GM12891 (cell line): ENCODE measurements at regions not wholly inside any gene's neighbourhood (a gene's known extent, or its start where the extent isn't known, plus 50 kb on each side); places are given as distances from the start of the nearest gene placed in this dataset.
"Not testable (repeated sequence)": the region's sequence is repeated elsewhere in the genome, so short reads cannot be mapped to it uniquely, and the experiment has no call there.

Source experiments
- DNase-seq: peaks from one replicate; pipeline ENCODE4 v3.0.0; 2011; ENCODE audit warnings: low spot score; ENCODE audit not compliant: insufficient read length
- FAIRE-seq: peaks from 2 replicates; lab custom pipeline; 2011; peaks lifted over from hg19 to GRCh38; lab: Jason Lieb, UNC
- PAX5 ChIP-seq: IDR thresholded peaks from 2 replicates; pipeline ENCODE4 v1.6.1; 2011; ENCODE audit warnings: low read length, moderate library complexity, mild to moderate bottlenecking; ENCODE audit not compliant: insufficient read depth, severe bottlenecking
- POLR2A ChIP-seq: IDR thresholded peaks from 2 replicates; pipeline ENCODE4 v1.6.1; 2011; ENCODE audit warnings: low read depth, low read length, control low read depth
- POLR2AphosphoS5 ChIP-seq: IDR thresholded peaks from 2 replicates; pipeline ENCODE4 v1.6.1; 2011; ENCODE audit warnings: low read depth, low read length, control low read depth
- POU2F2 ChIP-seq: IDR thresholded peaks from 2 replicates; pipeline ENCODE4 v1.6.1; 2011; ENCODE audit warnings: low read depth, mild to moderate bottlenecking, control low read depth, low read length, moderate library complexity
- SPI1 ChIP-seq: IDR thresholded peaks from 2 replicates; pipeline ENCODE4 v1.6.1; 2011; ENCODE audit warnings: low read depth, low read length, control low read depth
- TAF1 ChIP-seq: IDR thresholded peaks from 2 replicates; pipeline ENCODE4 v1.6.1; 2011; ENCODE audit warnings: low read depth, low read length, control low read depth

- FAIRE-seq: no peak
- TF ChIP-seq SPI1: no peak
- no peak for TF ChIP-seq POU2F2
- no peak for TF ChIP-seq POLR2AphosphoS5
- TF ChIP-seq TAF1: no peak
- no peak for TF ChIP-seq POLR2A
- no peak for TF ChIP-seq PAX5
- no peak for DNase-seq
These were observed 164.1 kb upstream of the KCNQ5 start for GRCh38 chr6:72457738-72458137.

GRCh38 chr6:72458521-72458920 lies 163.3 kb upstream of the KCNQ5 start:
- FAIRE-seq: no peak
- no peak for DNase-seq
- TF ChIP-seq POLR2A (no peak), SPI1 (no peak), POU2F2 (no peak), POLR2AphosphoS5 (no peak), TAF1 (no peak), PAX5 (no peak)

DNA sequence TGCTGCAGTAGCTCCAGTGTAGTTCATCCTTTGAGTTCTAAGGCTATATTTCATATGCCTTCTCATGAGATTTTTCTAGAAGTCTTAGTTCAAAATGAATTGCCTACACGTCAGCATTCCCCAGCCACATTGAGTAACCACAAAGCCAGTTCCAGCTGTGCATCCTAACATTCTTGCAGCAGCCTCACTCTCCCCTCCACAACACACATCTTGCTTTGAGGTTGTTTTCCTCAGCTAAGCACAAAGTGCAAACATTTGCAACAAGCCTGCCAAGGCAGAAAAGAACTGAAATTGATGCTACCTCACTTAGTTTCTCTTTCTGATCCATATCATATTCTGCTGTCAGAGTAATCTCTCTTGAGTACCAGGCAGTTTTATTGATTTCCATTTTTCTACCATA lies 160.7 kb upstream of the KCNQ5 start:
- DNase-seq (no peak), FAIRE-seq (no peak)
- TF ChIP-seq POLR2AphosphoS5: no peak
- TF ChIP-seq SPI1: no peak
- TF ChIP-seq POLR2A: no peak
- TF ChIP-seq POU2F2: no peak
- no peak for TF ChIP-seq PAX5
- no peak for TF ChIP-seq TAF1

GRCh38 chr6:72464246-72464645 lies 157.6 kb upstream of the KCNQ5 start:
- no peak for TF ChIP-seq PAX5
- no peak for TF ChIP-seq SPI1
- TF ChIP-seq TAF1: no peak
- TF ChIP-seq POLR2A: no peak
- FAIRE-seq: no peak
- DNase-seq: no peak

DNA sequence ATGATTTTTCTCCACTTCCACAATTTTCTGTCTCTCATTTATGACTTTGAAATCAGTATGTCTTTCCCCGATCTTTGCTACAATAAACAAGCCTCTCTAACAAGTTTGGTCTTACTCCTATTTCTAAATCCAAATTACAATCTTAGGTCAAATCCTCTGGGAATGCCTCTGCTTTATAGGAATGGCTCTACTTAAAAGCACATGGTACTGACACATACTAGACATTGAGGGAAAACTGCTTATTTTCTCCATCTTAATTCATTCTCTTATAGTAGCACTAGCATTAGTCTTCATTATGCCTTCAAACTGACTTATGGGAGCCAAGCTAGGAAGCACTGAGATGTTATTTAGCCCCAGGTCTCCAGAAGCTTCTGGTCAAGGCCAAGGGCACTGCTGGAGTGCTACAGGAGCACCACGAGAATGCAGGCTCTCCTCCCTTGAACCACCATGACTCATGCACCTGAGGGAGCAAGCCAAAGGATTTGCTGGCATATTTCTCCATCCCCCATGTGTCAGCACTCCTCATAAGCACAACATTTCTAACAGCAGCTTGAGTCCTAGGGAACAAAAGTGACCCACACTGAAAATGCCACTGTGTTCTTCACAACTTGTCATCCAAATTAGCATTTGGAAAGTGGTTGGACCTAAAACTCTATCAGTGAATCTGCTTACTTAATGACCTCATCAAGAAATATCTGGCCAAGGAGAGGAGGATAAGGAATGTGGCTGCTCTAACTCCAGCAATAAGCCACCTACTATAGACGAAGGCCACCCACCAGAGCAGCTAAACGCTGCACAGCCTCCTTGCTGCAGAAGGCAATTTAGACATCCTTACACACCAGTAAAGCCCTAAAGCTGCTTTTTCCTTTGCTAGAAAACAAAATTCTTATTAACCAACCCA lies 156.8 kb upstream of the KCNQ5 start:
- TF ChIP-seq POLR2A: no peak
- DNase-seq (no peak), FAIRE-seq (no peak)

- FAIRE-seq: no peak
- no peak for TF ChIP-seq PAX5
- TF ChIP-seq SPI1: no peak
- no peak for TF ChIP-seq POU2F2
- no peak for TF ChIP-seq POLR2AphosphoS5
- TF ChIP-seq POLR2A: no peak
- TF ChIP-seq TAF1: no peak
- DNase-seq: no peak
These were observed 155.4 kb upstream of the KCNQ5 start for GRCh38 chr6:72466471-72466870.

DNA sequence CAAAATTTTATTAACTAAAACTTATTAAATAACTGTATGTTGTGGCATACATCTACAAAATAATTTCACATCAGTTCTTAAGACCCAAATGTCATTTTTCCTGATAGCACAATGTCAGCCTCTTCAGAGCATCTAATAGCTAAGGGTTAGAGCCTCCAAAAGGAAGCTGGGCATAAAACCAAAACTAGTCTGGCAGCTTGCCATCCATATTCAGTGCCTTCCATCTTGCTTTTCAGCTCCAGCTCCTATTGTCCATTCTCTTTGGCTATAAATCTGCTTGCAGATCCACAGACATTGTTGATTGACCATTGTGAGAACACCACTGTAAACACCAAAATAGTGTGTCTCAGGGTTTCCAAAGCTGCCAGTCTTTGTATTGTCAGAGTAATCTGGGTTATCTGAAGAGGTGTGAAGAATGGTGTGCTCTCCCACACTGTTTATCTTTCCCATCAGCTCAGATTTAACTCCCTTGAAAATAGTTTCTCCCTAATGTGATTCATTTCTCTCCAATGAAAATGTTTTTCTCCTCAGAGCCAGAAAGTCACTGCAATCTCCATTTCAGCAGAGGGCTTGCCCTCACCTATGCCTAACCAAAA lies 154.8 kb upstream of the KCNQ5 start:
- no peak for TF ChIP-seq SPI1
- TF ChIP-seq POLR2AphosphoS5: no peak
- TF ChIP-seq PAX5: no peak
- no peak for TF ChIP-seq TAF1
- no peak for TF ChIP-seq POU2F2
- TF ChIP-seq POLR2A: no peak
- DNase-seq: no peak
- no peak for FAIRE-seq

DNA sequence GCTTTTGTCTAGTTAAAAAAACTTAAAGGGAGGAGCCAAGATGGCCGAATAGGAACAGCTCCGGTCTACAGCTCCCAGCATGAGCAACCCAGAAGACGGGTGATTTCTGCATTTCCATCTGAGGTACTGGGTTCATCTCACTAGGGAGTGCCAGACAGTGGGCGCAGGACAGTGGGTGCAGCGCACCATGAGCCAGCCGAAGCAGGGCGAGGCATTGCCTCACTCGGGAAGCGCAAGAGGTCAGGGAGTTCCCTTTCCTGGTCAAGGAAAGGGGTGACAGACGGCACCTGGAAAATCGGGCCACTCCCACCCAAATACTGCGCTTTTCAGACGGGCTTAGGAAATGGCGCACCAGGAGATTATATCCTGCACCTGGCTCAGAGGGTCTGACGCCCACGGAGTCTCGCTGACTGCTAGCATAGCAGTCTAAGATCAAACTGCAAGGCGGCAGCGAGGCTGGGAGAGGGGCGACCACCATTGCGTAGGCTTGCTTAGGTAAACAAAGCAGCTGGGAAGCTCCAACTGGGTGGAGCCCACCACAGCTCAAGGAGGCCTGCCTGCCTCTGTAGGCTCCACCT lies 152.4 kb upstream of the KCNQ5 start:
- not testable (repeated sequence) for DNase-seq, FAIRE-seq

- FAIRE-seq (no peak), DNase-seq (no peak)
- TF ChIP-seq POU2F2 (no peak), POLR2A (no peak), PAX5 (no peak), TAF1 (no peak), SPI1 (no peak), POLR2AphosphoS5 (no peak)
These were observed 145.8 kb upstream of the KCNQ5 start for GRCh38 chr6:72476051-72476450.

GRCh38 chr6:72476646-72477045 lies 145.2 kb upstream of the KCNQ5 start:
- FAIRE-seq (no peak), DNase-seq (no peak)
- TF ChIP-seq POU2F2 (no peak), POLR2AphosphoS5 (no peak), SPI1 (no peak), POLR2A (no peak), TAF1 (no peak), PAX5 (no peak)
